Bronchial epithelial cell (primary cell): ENCODE measurements at regions not wholly inside any gene's neighbourhood (a gene's known extent, or its start where the extent isn't known, plus 50 kb on each side); places are given as distances from the start of the nearest gene placed in this dataset.

ENCODE experiments used
- DNase-seq: peaks from one replicate; pipeline ENCODE4 v3.0.0-alpha.2; 2010; ENCODE audit warnings: low read depth
- FAIRE-seq: peaks from 2 replicates; lab custom pipeline; 2011; peaks lifted over from hg19 to GRCh38; lab: Jason Lieb, UNC
- H3K27me3 ChIP-seq: 2 replicates; pipeline ENCODE4 v1.5.1; 2011; ENCODE audit warnings: low read length; ENCODE audit not compliant: control insufficient read depth, insufficient read depth
- H3K36me3 ChIP-seq: 2 replicates; pipeline ENCODE4 v1.5.1; 2011; ENCODE audit warnings: low read length; ENCODE audit not compliant: control insufficient read depth, insufficient read depth
- H3K4me3 ChIP-seq: 2 replicates; pipeline ENCODE4 v1.5.1; 2011; ENCODE audit warnings: mild to moderate bottlenecking, low read depth, low read length, control low read depth
- CTCF ChIP-seq: IDR thresholded peaks from 2 replicates; pipeline ENCODE4 v1.5.1; 2011; ENCODE audit warnings: mild to moderate bottlenecking, moderate library complexity, low read length, control low read depth, inconsistent platforms; ENCODE audit not compliant: insufficient read depth, severe bottlenecking

- no peak for DNase-seq
- H3K27me3 ChIP-seq = no peaks in the 10 kb centered on the region
- no peaks in the 10 kb centered on the region for H3K36me3 ChIP-seq
- no peak overlapping the region for H3K4me3 ChIP-seq
- no peak for FAIRE-seq
- TF ChIP-seq CTCF = no peak
Measured at GRCh38 chr4:148717988-148718387, 275.8 kb upstream of the NR3C2 start.

- no peaks in the 10 kb centered on the region for H3K36me3 ChIP-seq
- FAIRE-seq = no peak
- no peaks in the 10 kb centered on the region for H3K27me3 ChIP-seq
- TF ChIP-seq CTCF = no peak
- no peak for DNase-seq
- H3K4me3 ChIP-seq = no peak overlapping the region
Measured at GRCh38 chr4:148716431-148717052, 274.3 kb upstream of the NR3C2 start.

- TF ChIP-seq CTCF = no peak
- DNase-seq (peak; percentile 6), FAIRE-seq (no peak)
- Histone ChIP-seq H3K27me3 (no peaks in the 10 kb centered on the region), H3K36me3 (no peaks in the 10 kb centered on the region), H3K4me3 (no peak overlapping the region)
Measured at GRCh38 chr4:148704291-148704690, 262.1 kb upstream of the NR3C2 start.

GRCh38 chr4:148694702-148695101 lies 252.5 kb upstream of the NR3C2 start:
- TF ChIP-seq CTCF = no peak
- no peak overlapping the region for H3K4me3 ChIP-seq
- no peak for DNase-seq
- H3K27me3 ChIP-seq = no peaks in the 10 kb centered on the region
- no peak for FAIRE-seq
- no peaks in the 10 kb centered on the region for H3K36me3 ChIP-seq

- Histone ChIP-seq H3K36me3 (no peaks in the 10 kb centered on the region), H3K4me3 (no peak overlapping the region), H3K27me3 (no peaks in the 10 kb centered on the region)
- no peak for TF ChIP-seq CTCF
- FAIRE-seq = no peak
- no peak for DNase-seq
Measured at GRCh38 chr4:148693913-148694649, 251.9 kb upstream of the NR3C2 start.
